ENCODE measurements at regions not wholly inside any gene's neighbourhood (a gene's known extent, or its start where the extent isn't known, plus 50 kb on each side); places are given as distances from the start of the nearest gene placed in this dataset.

- no peak for TF ChIP-seq POLR2AphosphoS5 (IDR thresholded peaks at IDR 0.05)
- TF ChIP-seq CTCF (IDR thresholded peaks at IDR 0.05), result no peak
- TF ChIP-seq EP300 (IDR thresholded peaks at IDR 0.05), result no peak
- no peak for TF ChIP-seq POLR2A (IDR thresholded peaks at IDR 0.05)
These were observed 286.3 kb downstream of the ANKRD50 start for GRCh38 chr4:124426279-124426678.

All from upper lobe of left lung (tissue), 4 donors.